Stimulated activated CD4-positive, alpha-beta T cell treated with anti-CD3 and anti-CD28 coated beads, Interleukin-15, amount 100 ng/mL, for 48 hours (primary cell): ENCODE measurements at regions not wholly inside any gene's neighbourhood (a gene's known extent, or its start where the extent isn't known, plus 50 kb on each side); places are given as distances from the start of the nearest gene placed in this dataset.

Experiments used
- DNase-seq, 2 donors: peaks; one replicate each; pipeline ENCODE4 v3.0.0-alpha.2; 2020; ENCODE audit warnings: low read depth in 2 of 2

DNA sequence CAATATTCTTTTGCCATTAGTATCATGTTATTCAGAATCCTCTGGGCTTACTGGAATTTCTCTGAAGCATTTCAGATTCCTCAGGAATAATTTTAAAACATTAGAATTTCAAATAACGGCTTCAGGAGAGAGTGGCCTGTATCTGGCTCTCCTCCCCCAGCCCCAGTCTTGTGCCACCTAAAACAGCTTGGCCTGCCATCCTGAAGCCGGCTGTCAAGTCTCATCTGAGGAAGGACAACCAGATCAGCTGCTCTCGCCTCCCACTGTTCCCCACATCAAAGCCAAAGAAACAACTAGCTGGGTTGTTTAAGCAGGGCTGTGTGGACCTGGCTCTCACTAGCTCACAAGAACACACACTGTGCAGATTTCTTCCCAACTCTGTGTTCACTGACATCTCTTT, 178.2 kb downstream of the FGFR2 start:
- no peak for DNase-seq

DNA sequence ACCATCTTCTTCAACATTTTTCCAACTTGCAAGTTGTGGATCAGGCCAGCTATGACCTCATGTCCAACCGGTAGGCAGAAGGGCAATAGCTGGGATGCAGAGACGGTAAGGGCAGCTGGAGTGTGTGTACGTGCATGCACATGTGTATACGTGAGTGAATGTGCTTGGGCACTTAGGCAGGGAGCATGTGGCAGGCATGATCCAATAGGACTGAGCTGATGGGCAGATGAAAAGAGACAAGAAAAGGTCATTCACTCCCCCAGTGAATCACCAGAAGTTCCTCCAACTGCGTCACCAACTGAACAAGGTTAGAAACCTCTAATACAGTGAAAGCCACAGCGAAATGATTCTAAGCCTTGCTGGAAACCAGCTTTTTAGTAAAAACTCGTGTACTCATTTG, 176.1 kb downstream of the FGFR2 start:
- DNase-seq, result no peak

DNA sequence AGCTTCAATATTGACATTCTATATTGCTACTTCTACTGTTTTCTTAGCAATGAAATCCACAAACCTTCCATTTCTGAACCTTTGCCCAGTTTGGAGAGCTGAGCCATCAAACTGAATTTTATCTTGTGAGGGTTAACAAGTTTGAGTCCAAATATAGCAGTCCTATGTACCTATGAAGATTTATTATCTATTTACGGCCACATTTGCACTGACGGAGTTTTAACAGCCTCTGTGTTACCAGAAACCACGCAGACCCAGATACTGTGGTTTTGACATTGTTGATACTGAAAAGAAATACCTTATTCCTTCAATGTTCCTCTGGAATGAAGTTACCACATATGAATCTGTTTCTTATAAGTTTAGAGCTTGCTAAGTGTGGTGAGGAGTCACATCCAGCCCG, 172.6 kb downstream of the FGFR2 start:
- no peak for DNase-seq

DNA sequence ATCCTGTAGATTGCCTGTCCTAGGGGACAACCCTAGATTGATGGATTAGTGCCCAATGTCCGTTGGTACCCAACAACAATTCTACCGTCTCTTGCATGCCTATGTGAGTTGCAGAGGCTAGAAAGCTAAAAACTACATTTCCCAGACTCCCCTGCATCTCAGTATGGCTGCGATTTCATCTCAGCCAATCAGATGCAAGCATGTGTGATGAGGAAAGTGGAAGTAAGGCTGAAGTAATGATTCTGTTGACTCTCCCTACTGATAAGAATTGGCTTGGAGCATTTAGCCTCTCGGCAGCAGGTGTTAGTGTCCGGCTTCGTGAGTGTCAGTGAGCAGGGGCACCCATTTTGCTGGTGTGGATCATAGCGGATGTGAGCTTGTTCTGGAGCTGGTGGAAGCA, 171.9 kb downstream of the FGFR2 start:
- no peak for DNase-seq
